Endothelial cell of umbilical vein (primary cell): ENCODE measurements at regions not wholly inside any gene's neighbourhood (a gene's known extent, or its start where the extent isn't known, plus 50 kb on each side); places are given as distances from the start of the nearest gene placed in this dataset.

Experiments
- BruUV-seq: library from RNA; stranded (reverse); fragments of 400-500 nt; replicated peaks from 2 replicates; lab custom pipeline; 2021; lab: Mats Ljungman, UMichigan
- CTCF ChIA-PET: fragments of 300-600, 350-600 bp; sonication (Branson Sonifier 250); formaldehyde crosslinking; loops from one replicate; lab custom pipeline; 2021; ENCODE audit warnings: antibody characterized with exemption, inconsistent platforms; lab: Charles Lee
- POLR2A ChIA-PET: fragments of 300-600, 350-600 bp; sonication (Branson Sonifier 250); formaldehyde crosslinking; loops from one replicate; lab custom pipeline; 2021; ENCODE audit warnings: antibody characterized with exemption, inconsistent platforms; lab: Charles Lee
- DNase-seq: peaks from one replicate; pipeline ENCODE4 v3.0.0-alpha.2; 2011; ENCODE audit warnings: low read depth, low spot score
- FAIRE-seq: peaks from 2 replicates; lab custom pipeline; 2011; peaks lifted over from hg19 to GRCh38; lab: Jason Lieb, UNC
- H2AFZ ChIP-seq: 2 replicates; pipeline ENCODE4 v1.6.0; 2012; ENCODE audit warnings: low read depth, low read length, control low read depth, inconsistent platforms
- H3K27ac ChIP-seq: 2 replicates; pipeline ENCODE4 v1.5.1; 2011; ENCODE audit warnings: low read depth, mild to moderate bottlenecking, control low read depth, low read length, moderate library complexity; ENCODE audit not compliant: insufficient read depth
- H3K27me3 ChIP-seq, 2 experiments: 2 replicates each; pipeline versions ENCODE4 v1.6.0 to v1.6.1; 2011; ENCODE audit warnings: low read length in 2 of 2, mixed read lengths in 1 of 2; ENCODE audit not compliant: control insufficient read depth in 2 of 2, insufficient read depth in 2 of 2
- H3K36me3 ChIP-seq, 2 experiments: 2 replicates in 1 of 2; 3 replicates in 1 of 2; pipeline ENCODE4 v1.5.1; 2011; ENCODE audit warnings: low read length in 2 of 2, mild to moderate bottlenecking in 1 of 2, moderate library complexity in 1 of 2; ENCODE audit not compliant: control insufficient read depth in 2 of 2, insufficient read depth in 2 of 2; ENCODE audit errors: extremely low read depth in 1 of 2
- H3K4me1 ChIP-seq: 3 replicates; pipeline ENCODE4 v1.5.1; 2011; ENCODE audit warnings: mild to moderate bottlenecking, low read length; ENCODE audit not compliant: control insufficient read depth, insufficient read depth; ENCODE audit errors: extremely low read depth
- H3K4me2 ChIP-seq: 2 replicates; pipeline ENCODE4 v1.6.1; 2011; ENCODE audit warnings: low read length, control low read depth, mixed read lengths; ENCODE audit not compliant: insufficient read depth
- H3K4me3 ChIP-seq, 3 experiments: fragments of 200-600 bp in 1 of 3; sonication (generic), shearing (Covaris generic) in 1 of 3; replicated peaks in 1 of 3; 2 replicates each; pipeline ENCODE4 v1.5.1; 2011 to 2016; ENCODE audit warnings: control low read depth in 3 of 3, low read length in 3 of 3, mild to moderate bottlenecking in 2 of 3, inconsistent platforms in 1 of 3, low read depth in 1 of 3, moderate library complexity in 1 of 3; ENCODE audit not compliant: insufficient read depth in 1 of 3
- H3K79me2 ChIP-seq: 2 replicates; pipeline ENCODE4 v1.6.0; 2012; ENCODE audit warnings: low read length, inconsistent platforms; ENCODE audit not compliant: control insufficient read depth, insufficient read depth
- H3K9ac ChIP-seq: replicated peaks from 2 replicates; pipeline ENCODE3; 2011; ENCODE audit warnings: low read length, control low read depth; ENCODE audit not compliant: insufficient read depth; ENCODE audit errors: extremely low read depth
- H3K9me1 ChIP-seq: replicated peaks from 3 replicates; pipeline ENCODE4 v1.6.0; 2011; ENCODE audit warnings: mild to moderate bottlenecking, low read length; ENCODE audit not compliant: control insufficient read depth, insufficient read depth; ENCODE audit errors: extremely low read depth
- H3K9me3 ChIP-seq: replicated peaks from 2 replicates; pipeline ENCODE4 v1.5.1; 2012; ENCODE audit warnings: low read length, inconsistent platforms; ENCODE audit not compliant: control insufficient read depth, insufficient read depth
- H4K20me1 ChIP-seq: replicated peaks from 2 replicates; pipeline ENCODE3; 2011; ENCODE audit warnings: mild to moderate bottlenecking, low read length; ENCODE audit not compliant: control insufficient read depth, insufficient read depth; ENCODE audit errors: extremely low read depth
- EZH2 ChIP-seq: IDR thresholded peaks from 2 replicates; pipeline ENCODE4 v1.6.1; 2012; ENCODE audit warnings: borderline replicate concordance, low read depth, mild to moderate bottlenecking, moderate library complexity, low read length, inconsistent platforms; ENCODE audit not compliant: severe bottlenecking
- FOS ChIP-seq: IDR thresholded peaks from 2 replicates; pipeline ENCODE4 v1.6.1; 2011; ENCODE audit warnings: mild to moderate bottlenecking, low read length, moderate library complexity, borderline replicate concordance; ENCODE audit not compliant: insufficient read depth
- GATA2 ChIP-seq: IDR thresholded peaks from 2 replicates; pipeline ENCODE4 v1.7.0; 2011; ENCODE audit warnings: low read depth, mild to moderate bottlenecking, moderate library complexity, mixed read lengths, low read length; ENCODE audit not compliant: insufficient read length, insufficient read depth
- JUN ChIP-seq: IDR thresholded peaks from 2 replicates; pipeline ENCODE4 v1.6.1; 2011; ENCODE audit warnings: borderline replicate concordance, low read depth; ENCODE audit not compliant: insufficient read length, insufficient read depth
- MYC ChIP-seq: IDR thresholded peaks from one replicate; pipeline ENCODE4 v1.6.1; 2011; ENCODE audit warnings: mild to moderate bottlenecking, low read depth, low read length
- POLR2A ChIP-seq: IDR thresholded peaks from 2 replicates; pipeline ENCODE4 v1.6.1; 2012; ENCODE audit warnings: low read depth, mild to moderate bottlenecking, control low read depth, low read length
- POLR2AphosphoS5 ChIP-seq: IDR thresholded peaks from 2 replicates; pipeline ENCODE4 v1.6.1; 2012; ENCODE audit warnings: low read depth, mild to moderate bottlenecking, control low read depth, low read length, moderate library complexity; ENCODE audit not compliant: insufficient read depth
- dilution Hi-C: fragments of 300-500 bp; cut with MboI; formaldehyde crosslinking; loops from one replicate; pipeline ENCODE4 v1.15.0; 2019; ENCODE audit warnings: low sequenced_read_pairs; ENCODE audit not compliant: extremely low pct_ligation_motif_present
- intact Hi-C: fragments of 100-400 bp; cut with micrococcal nuclease; formaldehyde crosslinking; loops from one replicate; pipeline ENCODE4 v1.10.0; 2022
- TF ChIP-seq, protein P1 (sequence below), 2 donors: IDR thresholded peaks; 1 replicate in 1 of 2; 2 replicates in 1 of 2; pipeline ENCODE4 v1.5.1; 2011; ENCODE audit warnings: low read length in 2 of 2, mild to moderate bottlenecking in 2 of 2, moderate library complexity in 2 of 2, control low read depth in 1 of 2, inconsistent platforms in 1 of 2, low read depth in 1 of 2; ENCODE audit not compliant: insufficient read depth in 1 of 2; ENCODE audit errors: extremely low read depth in 1 of 2
- TF ChIP-seq, protein P2 (sequence below): IDR thresholded peaks from 2 replicates; pipeline ENCODE4 v1.6.1; 2011; ENCODE audit not compliant: insufficient read depth, insufficient read length

GRCh38 chr13:74299721-74300120 lies 165.5 kb upstream of the KLF12 start:
- Histone ChIP-seq H3K79me2 (no peaks in the 10 kb centered on the region), H3K4me1 (no peaks in the 10 kb centered on the region), H3K27ac (no peak overlapping the region), H3K36me3 (no peaks in the 10 kb centered on the region), H3K4me2 (no peak overlapping the region), H3K9me3 (no peaks in the 10 kb centered on the region), H2AFZ (no peak overlapping the region), H3K27me3 (peaks cover 0 to 3% of the 10 kb centered on the region in 2 experiments), H4K20me1 (no peaks in the 10 kb centered on the region), H3K9ac (no peak overlapping the region), H3K9me1 (no peaks in the 10 kb centered on the region), H3K4me3 (no peak overlapping the region)
- FAIRE-seq (no peak), DNase-seq (no peak)
- TF ChIP-seq GATA2, result no peak
- TF ChIP-seq FOS, result no peak
- TF ChIP-seq JUN, result no peak
- TF ChIP-seq POLR2AphosphoS5, result no peak
- TF ChIP-seq EZH2, result no peak
- TF ChIP-seq, protein P1, sequence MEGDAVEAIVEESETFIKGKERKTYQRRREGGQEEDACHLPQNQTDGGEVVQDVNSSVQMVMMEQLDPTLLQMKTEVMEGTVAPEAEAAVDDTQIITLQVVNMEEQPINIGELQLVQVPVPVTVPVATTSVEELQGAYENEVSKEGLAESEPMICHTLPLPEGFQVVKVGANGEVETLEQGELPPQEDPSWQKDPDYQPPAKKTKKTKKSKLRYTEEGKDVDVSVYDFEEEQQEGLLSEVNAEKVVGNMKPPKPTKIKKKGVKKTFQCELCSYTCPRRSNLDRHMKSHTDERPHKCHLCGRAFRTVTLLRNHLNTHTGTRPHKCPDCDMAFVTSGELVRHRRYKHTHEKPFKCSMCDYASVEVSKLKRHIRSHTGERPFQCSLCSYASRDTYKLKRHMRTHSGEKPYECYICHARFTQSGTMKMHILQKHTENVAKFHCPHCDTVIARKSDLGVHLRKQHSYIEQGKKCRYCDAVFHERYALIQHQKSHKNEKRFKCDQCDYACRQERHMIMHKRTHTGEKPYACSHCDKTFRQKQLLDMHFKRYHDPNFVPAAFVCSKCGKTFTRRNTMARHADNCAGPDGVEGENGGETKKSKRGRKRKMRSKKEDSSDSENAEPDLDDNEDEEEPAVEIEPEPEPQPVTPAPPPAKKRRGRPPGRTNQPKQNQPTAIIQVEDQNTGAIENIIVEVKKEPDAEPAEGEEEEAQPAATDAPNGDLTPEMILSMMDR (IDR thresholded peaks at IDR 0.05; ENCODE audit: extremely low read depth in 1 of 2, insufficient read depth in 1 of 2, low read depth in 1 of 2, low read length in 2 of 2), result no peak
- TF ChIP-seq MYC, result no peak
- TF ChIP-seq, protein P2, sequence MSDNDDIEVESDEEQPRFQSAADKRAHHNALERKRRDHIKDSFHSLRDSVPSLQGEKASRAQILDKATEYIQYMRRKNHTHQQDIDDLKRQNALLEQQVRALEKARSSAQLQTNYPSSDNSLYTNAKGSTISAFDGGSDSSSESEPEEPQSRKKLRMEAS, result no peak
- TF ChIP-seq POLR2A, result no peak
- no TSS peak for BruUV-seq
- ChIA-PET CTCF (interaction anchor here (0.7 to 0.9 kb wide), 2 partner anchors 11 to 13 kb away, joined by 3 to 4 read pairs; no protein-coding TSS in a partner anchor), POLR2A (no interaction called here)
- dilution Hi-C loops (no loop called here), intact Hi-C loops (no loop called here)
